Inferior parietal cortex (tissue), 1 donor: ENCODE measurements at regions not wholly inside any gene's neighbourhood (a gene's known extent, or its start where the extent isn't known, plus 50 kb on each side); places are given as distances from the start of the nearest gene placed in this dataset.
"Not testable (repeated sequence)": the region's sequence is repeated elsewhere in the genome, so short reads cannot be mapped to it uniquely, and the experiment has no call there.

Source experiments
- DNase-seq: peaks from one replicate; pipeline ENCODE4 v3.0.0-alpha.2; 2016; ENCODE audit errors: extremely low spot score

DNA sequence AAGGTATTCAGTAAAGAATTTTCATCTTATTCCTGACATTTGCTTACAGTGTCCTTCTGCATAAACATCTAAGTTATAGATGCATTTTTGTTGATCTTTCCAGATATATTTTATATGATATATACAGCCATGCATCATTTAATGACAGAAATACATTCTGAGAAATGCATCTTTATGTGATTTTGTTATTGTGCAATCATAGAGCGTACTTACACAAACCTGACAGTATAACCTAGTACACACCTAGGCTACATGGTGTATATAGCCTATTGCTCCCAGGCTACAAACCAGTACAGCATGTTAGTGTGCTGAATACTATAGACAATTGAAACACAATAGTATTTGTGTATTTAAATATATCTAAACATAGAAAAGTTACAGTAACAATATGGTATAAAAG lies 642.0 kb downstream of the XPNPEP1 start:
- no peak for DNase-seq

DNA sequence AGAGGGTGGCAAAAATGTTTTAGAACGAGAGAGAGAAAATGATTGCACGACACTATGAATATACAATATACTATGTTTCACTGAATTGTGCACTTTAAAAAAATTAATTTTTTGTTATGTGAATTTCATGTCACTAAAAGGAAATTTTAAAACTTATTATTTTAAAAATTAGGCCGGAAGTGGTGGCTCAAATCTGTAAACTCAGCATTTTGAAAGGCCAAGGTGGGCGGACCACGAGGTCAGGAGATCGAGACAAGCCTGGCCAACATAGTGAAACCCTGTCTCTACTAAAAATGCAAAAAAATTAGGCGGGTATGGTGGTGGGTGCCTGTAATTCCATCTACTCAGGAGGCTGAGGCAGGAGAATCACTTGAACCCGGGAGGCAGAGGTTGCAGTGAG lies 642.5 kb downstream of the XPNPEP1 start:
- DNase-seq, result no peak

DNA sequence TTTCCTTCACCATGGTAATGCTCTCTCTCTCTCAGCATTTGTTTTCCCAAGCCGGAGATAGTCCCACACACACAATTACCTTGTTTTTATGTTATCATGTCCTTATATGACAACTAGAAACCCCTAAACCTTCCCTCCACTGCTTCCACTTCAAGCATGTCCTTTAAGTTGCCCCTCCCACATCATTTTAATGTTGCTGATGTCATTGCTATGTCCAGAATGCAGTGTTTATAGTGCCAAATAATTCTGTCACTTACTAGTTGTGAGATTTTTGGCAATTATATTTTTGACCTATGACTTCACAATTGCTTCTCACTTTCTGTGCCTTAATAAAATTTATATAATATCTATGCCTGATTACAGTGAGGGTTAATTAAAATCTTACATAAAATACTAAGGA lies 645.9 kb downstream of the XPNPEP1 start:
- no peak for DNase-seq

DNA sequence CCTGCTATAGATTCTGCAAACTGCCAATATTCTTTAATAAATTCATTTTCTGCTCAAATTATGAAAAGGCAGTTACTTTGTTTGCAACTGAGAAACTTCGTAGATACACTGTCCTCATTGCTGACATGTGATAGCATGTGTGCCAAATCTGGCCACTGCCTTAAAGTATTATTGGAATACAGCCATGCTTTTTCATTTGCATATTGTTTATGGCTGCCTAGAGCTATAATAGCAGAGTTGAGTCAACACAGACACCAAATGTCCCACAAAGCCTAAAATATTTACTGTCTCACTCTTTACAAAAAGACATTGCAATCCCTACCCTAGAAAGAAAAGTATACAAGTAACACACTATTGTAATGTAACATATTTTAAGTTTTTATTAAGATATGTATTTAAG lies 647.4 kb downstream of the XPNPEP1 start:
- DNase-seq, result no peak

DNA sequence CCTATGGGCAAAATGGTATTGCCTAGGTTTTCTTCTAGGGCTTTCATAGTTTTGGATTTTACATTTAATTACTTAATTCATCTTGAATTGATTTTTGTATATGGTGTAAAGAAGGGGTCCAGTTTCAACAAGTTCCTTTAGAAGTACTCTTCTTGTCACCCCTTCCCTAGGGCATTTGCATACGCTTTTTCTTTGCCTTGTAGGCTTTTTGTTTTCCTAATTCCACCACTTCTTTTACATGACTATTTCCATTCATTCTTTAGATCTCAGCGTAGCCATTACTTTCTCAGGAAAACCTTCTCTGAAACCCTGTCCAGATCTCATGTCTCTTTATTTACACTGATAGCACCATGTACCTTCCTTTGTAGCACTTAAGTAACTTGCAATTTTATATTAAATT lies 648.6 kb downstream of the XPNPEP1 start:
- no peak for DNase-seq

DNA sequence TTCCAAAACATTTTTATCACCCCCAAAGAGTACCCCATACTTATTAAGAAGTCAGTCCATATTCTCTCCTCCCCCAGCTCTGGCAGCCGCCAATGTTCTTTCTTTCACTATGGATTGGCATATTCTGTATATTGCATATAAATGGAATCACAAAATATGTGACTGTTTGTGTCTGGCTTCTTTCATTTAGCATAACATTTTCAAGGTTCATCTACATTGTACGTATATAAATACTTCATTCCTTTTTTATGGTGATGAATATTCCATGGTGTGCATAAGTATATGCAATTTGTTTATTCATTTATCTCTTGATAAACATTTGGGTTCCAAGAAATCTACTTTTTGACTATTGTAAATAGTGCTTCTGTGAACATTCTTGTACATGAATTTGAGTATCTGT lies 653.1 kb downstream of the XPNPEP1 start:
- DNase-seq, result no peak

DNA sequence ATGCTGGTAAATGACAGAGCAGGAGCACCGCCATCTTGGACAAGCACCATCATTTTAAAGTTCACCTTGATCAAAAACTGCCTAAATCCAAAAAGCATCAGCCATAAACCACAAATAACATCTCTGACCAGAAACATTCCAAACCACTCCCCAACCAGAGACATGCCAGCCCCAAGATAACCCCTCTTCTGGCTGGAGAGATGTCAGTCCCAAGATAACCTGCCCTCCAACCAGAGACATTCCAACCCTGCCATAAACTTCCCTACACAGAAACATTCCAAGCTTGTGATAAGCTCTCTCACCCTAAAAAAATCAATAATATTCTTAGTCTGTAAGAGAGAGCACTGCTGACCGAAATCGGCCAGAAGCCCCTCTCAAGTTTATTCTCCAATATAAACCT lies 659.3 kb downstream of the XPNPEP1 start:
- DNase-seq, result no peak

DNA sequence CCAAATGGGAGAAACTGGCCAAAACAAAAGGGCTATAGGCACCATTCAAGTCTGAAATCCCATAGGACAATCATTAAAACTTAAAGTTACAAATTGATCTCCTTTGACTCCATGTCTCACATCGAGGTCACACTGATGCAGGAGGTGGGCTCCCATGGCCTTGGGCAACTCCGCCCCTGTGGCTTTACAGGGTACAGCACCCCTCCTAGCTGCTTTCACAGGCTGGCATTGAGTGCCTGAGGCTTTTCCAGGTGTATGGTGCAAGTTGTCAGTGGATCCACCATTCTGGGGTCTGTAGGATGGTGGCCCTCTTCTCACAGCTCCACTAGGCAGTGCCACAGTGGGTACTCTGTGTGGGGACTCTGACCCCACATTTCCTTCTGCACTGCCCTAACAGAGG lies 662.1 kb downstream of the XPNPEP1 start:
- DNase-seq, result no peak

DNA sequence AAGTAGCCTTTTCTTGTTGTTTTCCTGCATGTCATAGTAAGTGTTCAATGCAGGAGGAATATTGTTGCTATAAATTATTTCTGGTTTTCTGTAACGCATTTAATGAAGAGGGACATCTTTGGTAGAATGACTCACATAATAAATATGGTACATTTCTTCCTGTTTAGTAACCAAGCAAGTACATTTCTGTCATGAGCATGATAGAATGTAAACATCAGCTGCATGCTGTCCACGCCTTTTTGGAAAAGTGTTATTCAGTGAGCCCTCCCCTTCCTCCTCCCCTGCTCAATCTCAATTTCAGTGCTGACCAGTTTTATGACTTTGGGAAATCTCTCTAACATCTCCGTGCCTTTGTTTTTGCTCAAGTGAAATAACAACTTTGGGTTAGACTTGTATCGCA lies 664.0 kb downstream of the XPNPEP1 start:
- no peak for DNase-seq

DNA sequence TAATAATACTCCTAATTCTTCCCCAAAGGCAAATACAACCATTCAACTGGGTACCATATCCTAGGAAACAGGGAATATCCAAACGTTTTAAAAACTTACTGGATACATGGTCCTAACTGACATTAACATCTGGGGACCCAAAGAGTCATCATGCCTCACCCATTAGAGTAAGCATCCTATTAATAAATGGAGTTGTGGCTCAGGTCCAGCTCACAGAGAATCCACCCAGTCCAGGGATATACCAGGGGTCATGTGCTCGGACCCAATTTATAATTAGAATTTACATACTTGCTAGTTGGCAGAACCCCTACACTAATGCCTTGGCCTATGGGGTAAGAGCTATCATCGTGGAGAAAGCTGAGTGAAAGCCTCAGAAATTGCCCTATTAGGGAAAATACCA lies 670.0 kb downstream of the XPNPEP1 start:
- DNase-seq, result no peak

DNA sequence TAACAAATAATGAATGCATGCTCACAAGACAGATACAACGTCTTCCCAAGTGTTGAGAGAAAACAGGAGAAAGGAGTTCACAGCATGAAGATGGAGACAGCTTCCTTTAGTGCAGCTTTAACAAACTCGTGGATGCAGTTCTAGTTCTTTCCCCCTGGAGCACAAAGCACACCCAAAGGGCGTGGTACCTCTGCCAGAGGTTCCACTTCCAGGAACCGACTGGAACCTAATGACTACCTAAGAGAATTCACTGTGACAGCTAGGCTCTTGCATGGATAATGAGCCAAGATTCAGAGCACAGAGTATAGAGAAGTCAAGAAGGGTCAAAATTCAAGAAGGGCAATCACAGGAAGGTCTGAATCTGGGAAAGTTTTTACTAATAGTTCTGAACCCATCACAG lies 673.2 kb downstream of the XPNPEP1 start:
- DNase-seq, result no peak

DNA sequence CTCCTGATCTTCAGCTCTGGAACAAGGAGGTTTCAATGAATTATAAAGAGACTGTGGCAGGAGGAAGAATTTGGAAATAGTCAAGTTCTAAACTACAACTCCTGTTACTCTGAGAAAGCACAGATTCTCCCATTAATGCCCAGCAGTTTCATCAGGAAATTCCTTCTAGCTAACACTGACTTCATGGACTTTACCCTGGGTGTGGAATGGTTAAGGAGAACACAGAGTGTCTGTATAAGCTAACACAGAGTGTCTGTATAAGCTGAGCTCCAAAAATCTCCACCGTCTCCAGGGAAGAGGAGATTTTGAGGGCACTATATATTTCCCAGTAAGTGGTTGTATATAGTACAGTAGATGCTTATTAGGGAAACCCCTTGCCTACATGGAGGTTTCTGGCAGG lies 675.5 kb downstream of the XPNPEP1 start:
- DNase-seq, result no peak

DNA sequence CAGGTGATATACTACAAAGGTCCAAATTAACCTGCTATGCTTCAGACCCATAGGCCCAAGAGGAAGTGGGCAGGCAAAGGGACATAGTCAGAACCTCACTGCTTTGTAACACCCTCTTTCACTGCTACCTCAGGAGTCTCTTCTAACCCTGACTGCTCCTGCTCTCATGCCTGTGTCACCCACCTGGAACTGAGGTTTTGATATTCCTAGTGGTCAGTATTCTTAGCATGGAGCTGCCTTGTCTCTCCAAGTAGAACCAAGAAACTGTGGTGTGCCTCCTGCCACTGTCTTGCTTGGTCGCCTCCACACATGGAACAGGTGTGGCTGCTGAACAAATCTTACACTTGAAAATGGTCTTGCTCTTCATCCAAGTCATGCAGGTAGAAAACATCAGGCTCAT lies 677.5 kb downstream of the XPNPEP1 start:
- DNase-seq, result no peak

DNA sequence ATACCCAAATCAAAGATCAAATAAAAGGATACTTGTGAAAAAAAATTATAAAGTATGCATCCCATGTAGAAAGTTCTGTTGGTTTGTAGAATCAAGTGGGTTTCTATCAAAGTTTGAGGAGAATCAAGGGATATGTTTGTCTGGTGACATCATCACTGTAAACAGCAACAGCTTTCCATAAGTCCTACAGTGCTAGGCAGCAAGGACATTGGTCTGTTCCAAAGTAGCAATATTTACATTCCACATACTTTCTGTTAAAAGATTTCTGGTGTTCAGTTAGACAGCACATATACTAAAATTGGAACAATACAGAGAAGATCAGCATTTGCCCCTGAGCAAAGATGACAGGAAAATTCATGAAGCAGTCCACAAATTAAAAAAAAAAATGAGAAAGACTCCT lies 683.9 kb downstream of the XPNPEP1 start:
- DNase-seq, result no peak

DNA sequence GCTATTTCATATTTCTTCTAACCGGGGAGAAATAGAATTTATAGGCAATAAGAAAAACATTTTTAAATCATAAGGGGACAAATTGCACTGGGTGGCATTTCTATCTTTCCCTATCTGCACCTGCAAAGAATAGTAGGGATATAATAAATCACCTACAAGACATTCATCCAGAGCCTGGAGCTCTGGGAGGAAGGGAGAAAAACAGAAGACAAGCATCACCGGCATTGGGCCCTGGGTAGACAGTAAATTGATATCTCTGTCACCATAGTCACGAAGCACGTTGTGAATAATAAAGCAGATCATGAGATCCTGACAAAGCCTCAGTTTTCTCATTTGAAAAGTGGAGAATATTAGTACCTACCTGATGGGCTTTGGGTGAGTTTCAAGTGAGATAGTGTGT lies 685.6 kb downstream of the XPNPEP1 start:
- no peak for DNase-seq

DNA sequence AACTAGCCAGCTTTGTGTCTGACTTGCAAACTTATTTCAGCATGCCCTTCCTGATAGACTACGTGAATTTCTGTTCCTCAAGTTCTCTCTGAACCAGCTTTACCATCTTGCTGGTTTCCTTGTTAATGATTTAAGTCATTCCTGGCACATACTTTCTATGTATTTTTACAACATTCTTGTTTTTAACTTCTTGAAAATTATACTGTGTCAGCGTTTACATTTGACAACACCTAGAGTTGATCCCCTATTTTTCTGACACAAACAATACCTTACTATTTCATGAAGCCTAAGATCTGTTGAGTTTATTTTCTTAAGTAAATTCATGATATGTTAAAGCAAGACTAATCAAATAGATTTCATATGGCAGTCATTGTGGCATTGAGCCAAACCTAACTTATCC lies 686.3 kb downstream of the XPNPEP1 start:
- no peak for DNase-seq

DNA sequence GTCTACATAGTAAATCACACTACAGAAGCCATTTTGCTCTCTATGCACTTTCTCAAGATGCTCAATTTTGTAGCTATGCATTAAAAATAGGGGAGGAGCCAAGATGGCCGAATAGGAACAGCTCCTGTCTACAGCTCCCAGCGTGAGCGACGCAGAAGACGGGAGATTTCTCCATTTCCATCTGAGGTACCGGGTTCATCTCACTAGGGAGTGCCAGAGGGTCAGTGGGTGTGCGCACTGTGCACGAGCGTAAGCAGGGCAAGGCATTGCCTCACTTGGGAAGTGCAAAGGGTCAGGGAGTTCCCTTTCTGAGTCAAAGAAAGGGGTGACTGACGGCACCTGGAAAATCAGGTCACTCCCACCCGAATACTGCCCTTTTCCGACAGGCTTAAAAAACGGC lies 699.8 kb downstream of the XPNPEP1 start:
- DNase-seq, result not testable (repeated sequence)

DNA sequence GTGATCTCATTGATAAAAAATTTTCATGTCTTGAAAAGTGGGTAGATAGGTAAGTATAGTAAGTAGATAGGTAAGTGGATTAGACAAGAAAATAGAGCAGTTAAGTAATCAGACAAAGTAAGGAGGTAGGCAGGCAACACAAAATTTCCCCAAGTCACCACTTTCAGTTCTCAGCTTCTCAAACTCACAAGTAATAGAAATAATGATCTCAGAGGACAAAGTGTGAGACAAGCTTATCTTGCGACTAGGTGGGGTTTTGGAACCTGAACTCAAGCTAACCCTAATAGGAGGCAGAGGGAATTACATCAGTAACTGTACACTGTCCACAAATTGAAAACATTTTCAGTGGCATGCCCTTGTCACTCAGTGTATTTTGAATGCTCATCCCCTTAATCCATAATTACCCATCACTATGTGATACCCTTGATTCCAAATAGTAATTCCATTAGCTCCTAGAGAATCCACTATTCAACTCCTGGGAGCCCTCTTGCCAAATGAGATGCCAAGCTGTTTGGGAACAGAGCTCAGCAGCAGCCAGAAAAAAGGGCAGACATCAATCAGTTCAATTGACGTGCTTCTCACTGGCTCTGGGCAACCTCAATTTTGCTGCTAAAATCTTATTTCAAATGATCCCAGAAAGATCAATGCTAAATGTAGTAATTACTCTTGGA lies 703.2 kb downstream of the XPNPEP1 start:
- no peak for DNase-seq

DNA sequence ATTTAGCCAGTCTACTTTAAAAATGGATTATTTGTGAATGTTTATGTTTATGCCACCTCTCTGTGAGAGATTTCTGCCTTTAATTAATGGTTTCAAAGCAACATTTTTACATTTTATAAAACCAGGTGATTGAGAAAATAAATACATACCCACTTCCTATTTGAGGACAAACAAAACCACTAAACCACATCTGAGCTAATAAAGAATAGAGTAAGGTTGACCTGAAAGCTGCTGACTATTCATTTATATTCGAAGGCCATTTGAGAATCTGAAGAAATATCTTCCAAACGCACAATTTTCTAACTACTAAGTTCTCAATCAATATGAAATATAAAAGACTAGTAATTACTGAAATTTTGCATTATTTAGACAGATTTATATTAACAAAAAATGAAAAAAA lies 705.1 kb downstream of the XPNPEP1 start:
- DNase-seq, result no peak

DNA sequence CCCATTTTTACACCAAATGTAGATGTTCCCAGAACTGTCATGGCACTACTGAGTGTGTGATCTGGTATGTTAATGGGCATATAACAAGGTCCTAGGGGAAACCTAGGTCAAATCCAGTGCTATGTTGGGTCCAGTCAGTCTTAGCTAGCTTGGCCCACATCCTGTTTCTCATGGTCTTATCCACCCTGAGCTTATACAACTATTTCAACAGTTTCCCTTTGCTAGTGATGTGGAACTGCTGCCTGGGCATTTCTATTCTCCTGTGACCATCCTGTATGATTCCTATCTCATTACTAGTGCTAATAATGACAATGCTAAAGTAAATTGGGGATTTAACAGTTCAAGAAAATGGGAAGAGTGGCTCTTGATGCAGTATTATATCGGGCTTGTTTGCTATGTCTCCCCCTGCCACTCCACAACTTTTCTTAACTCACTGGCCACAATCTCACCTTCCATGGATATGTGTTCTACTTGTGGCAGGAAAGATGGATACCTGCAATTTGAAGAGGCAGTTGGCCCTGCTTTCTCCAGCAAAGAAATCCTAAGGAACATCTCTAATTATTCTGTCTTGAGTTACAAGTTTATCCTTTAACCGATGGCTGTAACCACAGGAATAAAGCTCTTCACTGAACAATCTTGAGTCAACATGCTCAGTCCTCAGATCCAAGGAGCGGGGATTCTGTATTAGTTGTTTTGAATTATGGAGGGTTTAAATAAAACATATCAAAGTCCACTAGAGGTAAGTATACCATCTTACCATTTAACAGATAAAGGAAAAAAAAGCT lies 707.8 kb downstream of the XPNPEP1 start:
- DNase-seq, result no peak

DNA sequence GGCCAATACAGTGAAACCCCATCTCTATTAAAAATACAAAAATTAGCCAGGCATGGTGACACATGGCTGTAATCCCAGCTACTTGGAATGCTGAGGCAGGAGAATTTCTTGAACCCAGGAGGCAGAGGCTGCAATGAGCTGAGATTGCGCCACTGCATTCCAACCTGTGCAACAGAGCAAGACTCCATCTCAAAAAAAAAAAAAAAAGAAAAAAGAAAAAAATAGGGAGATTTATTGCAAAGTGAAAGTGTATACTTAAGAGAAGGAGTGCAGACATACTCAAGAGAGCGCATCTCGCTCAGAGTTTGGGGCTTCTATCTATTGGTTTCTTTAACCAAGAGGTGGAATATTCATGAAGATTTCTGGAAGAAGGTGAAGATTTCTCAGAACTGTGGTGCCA lies 708.4 kb downstream of the XPNPEP1 start:
- not testable (repeated sequence) for DNase-seq

DNA sequence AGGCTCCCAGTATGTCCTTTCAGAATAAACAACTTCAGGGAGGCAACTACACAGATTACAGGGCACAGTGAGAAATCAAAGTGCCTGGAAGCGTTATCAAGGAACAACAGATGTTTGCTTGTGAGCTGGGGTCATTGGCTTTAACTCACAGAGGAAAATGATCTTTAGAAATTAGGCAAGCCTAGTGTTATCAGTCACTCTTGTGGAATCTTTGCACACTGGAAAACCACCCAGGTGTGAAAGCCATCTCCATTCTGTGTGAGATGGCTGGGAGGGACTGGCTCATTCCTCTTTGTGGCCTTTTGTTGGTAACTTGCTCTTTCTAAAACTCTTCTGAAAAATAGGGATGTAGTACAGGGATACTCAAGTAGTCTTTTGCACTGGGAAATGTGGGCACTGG lies 716.0 kb downstream of the XPNPEP1 start:
- DNase-seq, result no peak

DNA sequence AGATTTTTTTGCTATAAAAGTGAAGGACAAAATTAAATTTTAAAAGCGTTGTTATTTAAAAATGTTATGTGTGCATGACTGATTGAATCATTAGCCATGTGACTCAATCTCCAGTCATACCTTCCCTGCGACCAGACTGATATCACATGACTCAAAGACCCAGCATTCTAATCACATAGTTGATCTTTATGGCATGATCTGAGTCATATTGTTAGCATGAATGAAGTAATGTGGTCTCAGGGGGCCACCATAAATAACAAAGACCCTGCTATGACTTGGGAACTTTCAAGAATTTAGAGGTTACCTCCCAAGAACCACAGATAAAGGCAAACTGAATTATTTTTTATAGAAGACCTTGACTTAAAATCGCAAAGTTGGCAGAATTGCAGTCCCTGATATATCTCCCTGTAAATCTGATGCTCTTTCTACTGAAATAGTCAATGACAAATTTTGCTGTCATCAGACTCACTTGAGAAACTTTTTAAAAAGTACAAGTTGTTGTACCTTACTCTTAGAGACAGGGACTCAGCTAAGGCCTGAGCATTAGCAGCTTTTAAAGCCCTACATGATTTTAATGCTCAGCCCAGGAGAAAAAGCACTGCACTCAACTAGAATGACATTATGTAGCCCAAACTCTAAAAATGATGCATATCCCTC lies 717.3 kb downstream of the XPNPEP1 start:
- no peak for DNase-seq
